GM12878 (cell line): ENCODE measurements at regions not wholly inside any gene's neighbourhood (a gene's known extent, or its start where the extent isn't known, plus 50 kb on each side); places are given as distances from the start of the nearest gene placed in this dataset.

Source experiments
- ATAC-seq: fragments of 200-7000 bp; cut with Tn5 transposase; 3 replicates; pipeline ENCODE4 v1.9.1; 2020; ENCODE audit warnings: mild to moderate bottlenecking, moderate library complexity
- BruUV-seq: library from RNA; stranded (reverse); fragments of 400-500 nt; replicated peaks from 2 replicates; lab custom pipeline; 2021; lab: Mats Ljungman, UMichigan
- CTCF ChIA-PET: fragments of 300-600 bp; sonication (Branson Sonifier 250); formaldehyde crosslinking; extraction: SDS; loops from one replicate; lab custom pipeline; 2021; ENCODE audit warnings: inconsistent platforms; lab: Yijun Ruan, JAX
- POLR2A ChIA-PET: fragments of 350-600 bp; formaldehyde crosslinking; extraction: SDS; loops from one replicate; lab custom pipeline; 2021; ENCODE audit warnings: inconsistent platforms; lab: Charles Lee
- RAD21 ChIA-PET: fragments of 300-600 bp; sonication (Branson Sonifier 250); formaldehyde crosslinking; loops from one replicate; lab custom pipeline; 2023; ENCODE audit warnings: antibody characterized with exemption; ENCODE audit not compliant: unreplicated experiment; lab: Charles Lee
- SMC1A ChIA-PET: fragments of 300-600 bp; sonication (Branson Sonifier 250); formaldehyde crosslinking; loops from one replicate; lab custom pipeline; 2023; ENCODE audit not compliant: unreplicated experiment, uncharacterized antibody; lab: Charles Lee
- DNase-seq: peaks from one replicate; pipeline ENCODE4 v3.0.0-alpha.2; 2011; ENCODE audit warnings: low read depth, low spot score
- FAIRE-seq: peaks from 3 replicates; lab custom pipeline; 2011; peaks lifted over from hg19 to GRCh38; lab: Jason Lieb, UNC
- H2AFZ ChIP-seq: 2 replicates; pipeline ENCODE4 v1.6.0; 2011; ENCODE audit warnings: low read depth, low read length, control low read depth; ENCODE audit not compliant: control insufficient read depth
- H3K27ac ChIP-seq: 2 replicates; pipeline ENCODE4 v1.5.1; 2011; ENCODE audit warnings: control low read depth; ENCODE audit not compliant: control insufficient read depth, insufficient read depth
- H3K27me3 ChIP-seq, 2 experiments: replicated peaks in 1 of 2; 2 replicates each; pipeline versions ENCODE4 v1.6.0 to v1.6.1; 2011; ENCODE audit warnings: low read length in 1 of 2; ENCODE audit not compliant: control insufficient read depth in 2 of 2, insufficient read depth in 2 of 2
- H3K36me3 ChIP-seq, 2 experiments: 2 replicates each; pipeline ENCODE4 v1.5.1; 2011; ENCODE audit warnings: low read length in 1 of 2; ENCODE audit not compliant: control insufficient read depth in 2 of 2, insufficient read depth in 2 of 2
- H3K4me1 ChIP-seq: 2 replicates; pipeline ENCODE4 v1.6.1; 2011; ENCODE audit warnings: mild to moderate bottlenecking, low read length, moderate library complexity, mixed read lengths; ENCODE audit not compliant: control insufficient read depth, insufficient read depth
- H3K4me2 ChIP-seq: 2 replicates; pipeline ENCODE4 v1.6.0; 2011; ENCODE audit warnings: control low read depth; ENCODE audit not compliant: control insufficient read depth, insufficient read depth
- H3K4me3 ChIP-seq: fragments of 200-600 bp; sonication (generic); 2 replicates; pipeline ENCODE4 v1.5.1; 2016
- H3K79me2 ChIP-seq: 2 replicates; pipeline ENCODE4 v1.6.0; 2011; ENCODE audit warnings: low read length; ENCODE audit not compliant: control insufficient read depth, insufficient read depth
- H3K9ac ChIP-seq: 2 replicates; pipeline ENCODE4 v1.8.0; 2011; ENCODE audit warnings: low read length, control low read depth, mixed read lengths; ENCODE audit not compliant: control insufficient read depth, insufficient read depth
- H3K9me3 ChIP-seq: replicated peaks from 3 replicates; pipeline ENCODE4 v1.5.1; 2011; ENCODE audit warnings: mild to moderate bottlenecking, low read length; ENCODE audit not compliant: control insufficient read depth, insufficient read depth
- H4K20me1 ChIP-seq: 2 replicates; pipeline ENCODE4 v1.6.0; 2011; ENCODE audit not compliant: control insufficient read depth, insufficient read depth
- BHLHE40 ChIP-seq, 2 experiments: fragments of 450-650 bp in 1 of 2; IDR thresholded peaks; 2 replicates each; pipeline ENCODE4 v1.6.1; 2011 to 2017; ENCODE audit warnings: low read depth in 2 of 2, borderline replicate concordance in 1 of 2, improper control_type of control experiment in 1 of 2, low read length in 1 of 2, mild to moderate bottlenecking in 1 of 2
- EED ChIP-seq: sonication (generic); IDR thresholded peaks from 2 replicates; pipeline ENCODE4 v1.6.1; 2016; ENCODE audit warnings: antibody characterized with exemption, low read depth
- HDAC6 ChIP-seq: fragments of 200-600 bp; sonication (generic); IDR thresholded peaks from one replicate; pipeline ENCODE4 v1.8.0; 2017; ENCODE audit warnings: antibody characterized with exemption; ENCODE audit not compliant: unreplicated experiment
- MYC ChIP-seq: IDR thresholded peaks from 2 replicates; pipeline ENCODE4 v1.6.1; 2011; ENCODE audit warnings: mild to moderate bottlenecking, low read length, moderate library complexity, inconsistent platforms; ENCODE audit not compliant: insufficient read depth, insufficient replicate concordance, insufficient read length, severe bottlenecking
- PAX5 ChIP-seq: IDR thresholded peaks from 2 replicates; pipeline ENCODE4 v1.6.1; 2011; ENCODE audit warnings: low read depth, low read length, borderline replicate concordance
- POLR2AphosphoS2 ChIP-seq: IDR thresholded peaks from 2 replicates; pipeline ENCODE4 v1.6.1; 2011; ENCODE audit warnings: low read depth, mild to moderate bottlenecking, low read length, improper control_type of control experiment, moderate library complexity
- SMAD5 ChIP-seq: IDR thresholded peaks from 2 replicates; pipeline ENCODE4 v1.6.1; 2016; ENCODE audit warnings: antibody characterized with exemption, low read depth
- WGBS: methylation state at CpG from one replicate; pipeline ENCODE4 v1.1.6; 2016; ENCODE audit warnings: low lambda C conversion rate; ENCODE audit not compliant: insufficient replicate concordance, insufficient coverage; ENCODE audit errors: missing lambda C conversion rate; 5-methylcytosine and 5-hydroxymethylcytosine counted together
- in situ Hi-C: fragments of 300-500 bp; cut with MboI; formaldehyde crosslinking; loops from 9 replicates; pipeline ENCODE4 v1.14.3; 2018; ENCODE audit warnings: mixed read lengths
- intact Hi-C: fragments of 100-400 bp; cut with micrococcal nuclease; formaldehyde crosslinking; loops from one replicate; pipeline ENCODE4 v1.14.2; 2022; ENCODE audit not compliant: unreplicated experiment
- TF ChIP-seq, protein P1 (sequence below): IDR thresholded peaks from 2 replicates; pipeline ENCODE4 v1.6.1; 2012; ENCODE audit warnings: low read depth, low read length, improper control_type of control experiment
- TF ChIP-seq, protein P2 (sequence below): fragments of 450-650 bp; IDR thresholded peaks from 2 replicates; pipeline ENCODE4 v1.6.1; 2017; ENCODE audit warnings: mild to moderate bottlenecking, low read depth, inconsistent platforms; ENCODE audit not compliant: poor library complexity, severe bottlenecking

DNA sequence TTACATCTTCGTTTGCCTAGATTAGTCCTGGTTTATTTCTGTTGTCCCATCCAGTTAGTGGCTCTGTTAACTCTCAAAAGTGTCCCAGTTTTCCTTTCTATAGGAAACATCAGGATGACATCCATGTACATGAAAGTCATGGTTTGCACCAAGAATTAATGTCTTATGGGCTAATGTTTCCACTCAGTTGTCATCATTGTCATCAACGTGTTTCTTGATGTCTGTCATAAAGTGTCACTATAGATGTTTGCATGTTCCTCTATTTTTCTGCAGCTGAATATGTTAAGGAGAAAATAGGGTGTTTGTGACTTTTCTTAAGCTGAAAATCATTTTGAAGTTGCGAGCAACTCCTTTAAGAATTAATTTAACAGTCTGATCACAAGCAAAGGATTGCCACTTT, 567.0 kb downstream of the TMEM114 start:
- FAIRE-seq (no peak), DNase-seq (no peak), ATAC-seq (no peak)
- ChIA-PET POLR2A (no interaction called here), SMC1A (no interaction called here), CTCF (no interaction called here), RAD21 (no interaction called here)
- 0% methylated on average over 3 of the region's 3 CpGs for WGBS
- H3K79me2 ChIP-seq: no peaks in the 10 kb centered on the region
- BruUV-seq: no TSS peak
- H3K9ac ChIP-seq: no peak overlapping the region
- H3K27ac ChIP-seq: no peak overlapping the region
- no peaks in the 10 kb centered on the region for H3K9me3 ChIP-seq
- no peaks in the 10 kb centered on the region for H3K4me1 ChIP-seq
- no peak overlapping the region for H2AFZ ChIP-seq
- H3K4me3 ChIP-seq: no peak overlapping the region
- no peaks in the 10 kb centered on the region for H3K36me3 ChIP-seq
- intact Hi-C loops: no loop called here
- no peak for TF ChIP-seq EED
- TF ChIP-seq MYC: no peak
- TF ChIP-seq PAX5: no peak
- TF ChIP-seq, protein P1, sequence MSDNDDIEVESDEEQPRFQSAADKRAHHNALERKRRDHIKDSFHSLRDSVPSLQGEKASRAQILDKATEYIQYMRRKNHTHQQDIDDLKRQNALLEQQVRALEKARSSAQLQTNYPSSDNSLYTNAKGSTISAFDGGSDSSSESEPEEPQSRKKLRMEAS: no peak
- TF ChIP-seq BHLHE40 (IDR thresholded peaks at IDR 0.05; ENCODE audit: borderline replicate concordance in 1 of 2, low read depth in 2 of 2, low read length in 1 of 2): no peak
- no peak for TF ChIP-seq POLR2AphosphoS2
- no peak for TF ChIP-seq SMAD5
- no peak for TF ChIP-seq HDAC6
- TF ChIP-seq, protein P2, sequence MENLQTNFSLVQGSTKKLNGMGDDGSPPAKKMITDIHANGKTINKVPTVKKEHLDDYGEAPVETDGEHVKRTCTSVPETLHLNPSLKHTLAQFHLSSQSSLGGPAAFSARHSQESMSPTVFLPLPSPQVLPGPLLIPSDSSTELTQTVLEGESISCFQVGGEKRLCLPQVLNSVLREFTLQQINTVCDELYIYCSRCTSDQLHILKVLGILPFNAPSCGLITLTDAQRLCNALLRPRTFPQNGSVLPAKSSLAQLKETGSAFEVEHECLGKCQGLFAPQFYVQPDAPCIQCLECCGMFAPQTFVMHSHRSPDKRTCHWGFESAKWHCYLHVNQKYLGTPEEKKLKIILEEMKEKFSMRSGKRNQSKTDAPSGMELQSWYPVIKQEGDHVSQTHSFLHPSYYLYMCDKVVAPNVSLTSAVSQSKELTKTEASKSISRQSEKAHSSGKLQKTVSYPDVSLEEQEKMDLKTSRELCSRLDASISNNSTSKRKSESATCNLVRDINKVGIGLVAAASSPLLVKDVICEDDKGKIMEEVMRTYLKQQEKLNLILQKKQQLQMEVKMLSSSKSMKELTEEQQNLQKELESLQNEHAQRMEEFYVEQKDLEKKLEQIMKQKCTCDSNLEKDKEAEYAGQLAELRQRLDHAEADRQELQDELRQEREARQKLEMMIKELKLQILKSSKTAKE: no peak
- H3K27me3 ChIP-seq: no peaks in the 10 kb centered on the region
- no peak overlapping the region for H3K4me2 ChIP-seq
- no peaks in the 10 kb centered on the region for H4K20me1 ChIP-seq
- in situ Hi-C loops: no loop called here
